ENCODE measurements at regions not wholly inside any gene's neighbourhood (a gene's known extent, or its start where the extent isn't known, plus 50 kb on each side); places are given as distances from the start of the nearest gene placed in this dataset.

DNA sequence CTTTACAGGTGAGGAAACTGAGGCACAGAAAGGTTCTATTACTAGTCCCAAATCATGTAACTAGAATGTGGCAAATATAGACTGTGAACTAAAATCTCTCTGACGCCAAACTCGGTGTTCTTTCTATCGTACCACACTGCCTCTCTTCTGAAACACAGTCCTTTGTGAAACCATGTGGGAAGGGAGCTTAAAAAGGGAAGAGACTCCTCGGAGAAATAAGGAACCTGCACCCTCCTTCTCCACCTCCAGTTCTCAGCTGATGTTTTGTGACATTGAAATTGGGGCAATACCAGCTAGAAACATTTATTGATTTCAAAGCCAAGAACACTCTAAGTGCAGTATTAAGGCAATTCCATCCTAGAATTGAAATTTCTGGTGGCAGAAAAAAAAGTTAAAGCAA lies 76.4 kb upstream of the DRD2 start:
- Histone ChIP-seq H3K27ac (ENCODE audit: low read length) (no peak overlapping the region), H3K4me2 (ENCODE audit: insufficient read depth, low read length) (no peak overlapping the region), H3K27me3 (ENCODE audit: insufficient read depth, low read length, poor library complexity) (peaks cover 2% of the 10 kb centered on the region), H3K79me2 (ENCODE audit: insufficient read depth, low read length) (no peaks in the 10 kb centered on the region), H3K9ac (ENCODE audit: low read depth, low read length) (no peak overlapping the region), H2AFZ (ENCODE audit: low read depth, low read length) (no peak overlapping the region), H3K36me3 (ENCODE audit: insufficient read depth, low read length) (no peaks in the 10 kb centered on the region), H3K4me3 (ENCODE audit: low read depth in 1 of 2, low read length in 2 of 2) (no peak overlapping the region), H4K20me1 (ENCODE audit: insufficient read depth, low read length) (no peaks in the 10 kb centered on the region), H3K9me3 (ENCODE audit: insufficient read depth, low read length, severe bottlenecking) (no peaks in the 10 kb centered on the region), H3K4me1 (ENCODE audit: insufficient read depth, low read length) (no peaks in the 10 kb centered on the region)
- TF ChIP-seq CTCF (IDR thresholded peaks at IDR 0.05; ENCODE audit: borderline replicate concordance, extremely low read depth, low read length, poor library complexity, severe bottlenecking) (no peak), EZH2 (IDR thresholded peaks at IDR 0.05; ENCODE audit: borderline replicate concordance, low read depth, low read length, severe bottlenecking) (no peak)
- ATAC-seq (ENCODE audit: insufficient read depth, low read depth) (no peak), DNase-seq (no peak)

DNA sequence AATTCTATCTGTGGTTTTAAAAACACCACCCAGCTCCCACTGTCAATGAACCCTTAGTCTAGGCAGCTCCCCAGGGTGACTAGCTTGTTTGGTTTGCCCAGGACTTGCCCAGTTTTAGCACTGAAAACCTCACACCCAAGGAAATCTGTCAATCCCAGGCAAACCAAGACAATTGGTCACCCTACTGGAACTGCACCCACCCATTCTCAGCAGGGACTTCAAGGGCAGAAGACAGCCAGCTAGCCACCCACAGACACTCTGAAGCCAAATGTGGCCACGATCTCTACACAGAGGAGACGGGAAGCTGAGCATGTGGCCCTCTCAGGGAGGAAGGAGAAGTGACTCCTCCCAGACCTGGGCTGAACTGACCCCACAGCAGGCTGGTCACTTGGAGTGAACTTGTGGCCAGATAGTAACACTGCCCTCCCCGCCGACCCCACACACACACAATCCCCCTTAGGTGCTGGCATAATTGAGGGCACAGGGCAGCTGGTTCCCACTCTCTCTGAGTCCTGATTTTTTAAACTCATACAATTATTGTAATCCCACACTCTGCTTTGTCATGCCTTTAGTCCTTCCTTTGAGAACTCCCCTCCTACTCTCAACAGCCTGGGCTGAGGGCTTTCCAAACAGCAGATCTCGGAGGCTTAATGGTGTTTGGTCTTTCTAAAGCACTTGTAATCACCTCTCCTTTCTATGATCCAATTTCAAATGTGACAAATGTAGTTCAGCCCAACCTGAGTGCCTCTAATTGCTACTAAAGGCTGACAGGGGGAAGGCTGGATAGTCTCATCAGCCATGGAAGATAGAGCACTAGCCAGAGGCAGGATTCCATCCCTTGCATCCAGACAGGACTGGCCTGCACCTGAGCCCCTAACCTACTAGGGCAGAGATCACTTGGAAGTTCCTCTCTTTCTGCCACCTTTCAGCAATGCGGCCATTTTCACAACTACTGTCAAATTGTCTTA lies 74.7 kb upstream of the DRD2 start:
- Histone ChIP-seq H3K4me1 (ENCODE audit: insufficient read depth, low read length) (no peaks in the 10 kb centered on the region), H3K27me3 (ENCODE audit: insufficient read depth, low read length, poor library complexity) (peaks cover 2% of the 10 kb centered on the region), H3K79me2 (ENCODE audit: insufficient read depth, low read length) (no peaks in the 10 kb centered on the region), H3K9me3 (ENCODE audit: insufficient read depth, low read length, severe bottlenecking) (no peaks in the 10 kb centered on the region), H3K27ac (ENCODE audit: low read length) (no peak overlapping the region), H3K4me2 (ENCODE audit: insufficient read depth, low read length) (no peak overlapping the region), H2AFZ (ENCODE audit: low read depth, low read length) (no peak overlapping the region), H3K36me3 (ENCODE audit: insufficient read depth, low read length) (no peaks in the 10 kb centered on the region), H3K9ac (ENCODE audit: low read depth, low read length) (no peak overlapping the region), H3K4me3 (ENCODE audit: low read depth in 1 of 2, low read length in 2 of 2) (no peak overlapping the region), H4K20me1 (ENCODE audit: insufficient read depth, low read length) (no peaks in the 10 kb centered on the region)
- no peak for ATAC-seq (ENCODE audit: insufficient read depth, low read depth)
- no peak for DNase-seq
- no peak for TF ChIP-seq EZH2 (IDR thresholded peaks at IDR 0.05; ENCODE audit: borderline replicate concordance, low read depth, low read length, severe bottlenecking)
- no peak for TF ChIP-seq CTCF (IDR thresholded peaks at IDR 0.05; ENCODE audit: borderline replicate concordance, extremely low read depth, low read length, poor library complexity, severe bottlenecking)

- ATAC-seq (ENCODE audit: insufficient read depth, low read depth) (no peak), DNase-seq (no peak)
- H3K79me2 ChIP-seq (ENCODE audit: insufficient read depth, low read length), result no peaks in the 10 kb centered on the region
- no peak overlapping the region for H3K9ac ChIP-seq (ENCODE audit: low read depth, low read length)
- H2AFZ ChIP-seq (ENCODE audit: low read depth, low read length), result no peak overlapping the region
- peaks cover 2% of the 10 kb centered on the region for H3K27me3 ChIP-seq (ENCODE audit: insufficient read depth, low read length, poor library complexity)
- no peaks in the 10 kb centered on the region for H4K20me1 ChIP-seq (ENCODE audit: insufficient read depth, low read length)
- no peaks in the 10 kb centered on the region for H3K36me3 ChIP-seq (ENCODE audit: insufficient read depth, low read length)
- no peak overlapping the region for H3K27ac ChIP-seq (ENCODE audit: low read length)
- TF ChIP-seq EZH2 (IDR thresholded peaks at IDR 0.05; ENCODE audit: borderline replicate concordance, low read depth, low read length, severe bottlenecking) (no peak), CTCF (IDR thresholded peaks at IDR 0.05; ENCODE audit: borderline replicate concordance, extremely low read depth, low read length, poor library complexity, severe bottlenecking) (no peak)
- H3K9me3 ChIP-seq (ENCODE audit: insufficient read depth, low read length, severe bottlenecking), result no peaks in the 10 kb centered on the region
- no peaks in the 10 kb centered on the region for H3K4me1 ChIP-seq (ENCODE audit: insufficient read depth, low read length)
- no peak overlapping the region for H3K4me3 ChIP-seq (ENCODE audit: low read depth in 1 of 2, low read length in 2 of 2)
- no peak overlapping the region for H3K4me2 ChIP-seq (ENCODE audit: insufficient read depth, low read length)
Observed at GRCh38 chr11:113549061-113549460, 73.9 kb upstream of the DRD2 start.

Data from DND-41 (cell line).